H1 (cell line): ENCODE measurements at regions not wholly inside any gene's neighbourhood (a gene's known extent, or its start where the extent isn't known, plus 50 kb on each side); places are given as distances from the start of the nearest gene placed in this dataset.

Experiments
- RBBP5 ChIP-seq: IDR thresholded peaks from 2 replicates; pipeline ENCODE4 v1.7.1; 2012; ENCODE audit warnings: low read depth, mild to moderate bottlenecking, inconsistent platforms, low read length, moderate library complexity, borderline replicate concordance
- RNF2 ChIP-seq: fragments of 200-900, 300-1000 bp; sonication (generic); IDR thresholded peaks from 2 replicates; pipeline ENCODE4 v1.7.1; 2016; ENCODE audit warnings: borderline replicate concordance, low read depth, mild to moderate bottlenecking, antibody characterized with exemption, low read length; ENCODE audit not compliant: poor library complexity, severe bottlenecking; ENCODE audit errors: missing control alignments
- YY1 ChIP-seq: IDR thresholded peaks from 2 replicates; pipeline ENCODE4 v1.6.1; 2011; ENCODE audit warnings: low read depth, mild to moderate bottlenecking, low read length

DNA sequence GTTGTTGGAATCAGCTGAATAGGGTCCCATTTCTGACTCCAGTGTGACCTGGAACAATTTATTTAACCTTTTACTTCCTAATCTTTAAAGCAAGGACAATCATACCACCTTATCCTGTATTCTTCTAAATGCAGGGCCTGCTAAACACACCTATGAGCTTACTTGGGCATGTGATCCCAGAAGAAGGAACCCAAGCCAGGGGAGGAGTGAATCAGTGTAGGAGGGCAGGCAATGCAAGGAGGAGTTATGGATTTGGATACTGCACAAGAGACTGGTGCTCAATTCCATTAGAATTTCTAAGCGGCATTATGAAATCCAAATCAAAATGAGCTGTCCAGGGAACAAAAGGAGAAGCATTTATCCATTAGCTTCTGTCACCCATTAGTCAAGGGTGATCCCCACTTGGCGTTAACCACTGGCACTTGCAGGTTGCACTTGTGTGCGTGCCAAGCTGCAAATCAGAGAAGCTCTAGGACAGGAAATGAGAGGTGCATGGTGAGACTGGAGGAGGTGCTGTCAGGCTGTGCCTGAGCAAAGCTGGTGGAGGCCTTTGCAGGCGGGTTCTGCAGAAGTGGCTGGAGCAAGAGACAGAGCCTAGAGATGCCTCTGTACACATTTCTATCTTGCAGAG lies 297.2 kb upstream of the PLXNA2 start (continued):
- TF ChIP-seq YY1: no peak
- TF ChIP-seq RNF2: no peak
- no peak for TF ChIP-seq RBBP5
